ENCODE measurements at regions not wholly inside any gene's neighbourhood (a gene's known extent, or its start where the extent isn't known, plus 50 kb on each side); places are given as distances from the start of the nearest gene placed in this dataset.

GRCh38 chr4:26226629-26227376 is 94.0 kb upstream of the RBPJ start:
- TF ChIP-seq, protein P1, sequence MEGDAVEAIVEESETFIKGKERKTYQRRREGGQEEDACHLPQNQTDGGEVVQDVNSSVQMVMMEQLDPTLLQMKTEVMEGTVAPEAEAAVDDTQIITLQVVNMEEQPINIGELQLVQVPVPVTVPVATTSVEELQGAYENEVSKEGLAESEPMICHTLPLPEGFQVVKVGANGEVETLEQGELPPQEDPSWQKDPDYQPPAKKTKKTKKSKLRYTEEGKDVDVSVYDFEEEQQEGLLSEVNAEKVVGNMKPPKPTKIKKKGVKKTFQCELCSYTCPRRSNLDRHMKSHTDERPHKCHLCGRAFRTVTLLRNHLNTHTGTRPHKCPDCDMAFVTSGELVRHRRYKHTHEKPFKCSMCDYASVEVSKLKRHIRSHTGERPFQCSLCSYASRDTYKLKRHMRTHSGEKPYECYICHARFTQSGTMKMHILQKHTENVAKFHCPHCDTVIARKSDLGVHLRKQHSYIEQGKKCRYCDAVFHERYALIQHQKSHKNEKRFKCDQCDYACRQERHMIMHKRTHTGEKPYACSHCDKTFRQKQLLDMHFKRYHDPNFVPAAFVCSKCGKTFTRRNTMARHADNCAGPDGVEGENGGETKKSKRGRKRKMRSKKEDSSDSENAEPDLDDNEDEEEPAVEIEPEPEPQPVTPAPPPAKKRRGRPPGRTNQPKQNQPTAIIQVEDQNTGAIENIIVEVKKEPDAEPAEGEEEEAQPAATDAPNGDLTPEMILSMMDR (IDR thresholded peaks at IDR 0.05), result no peak
- no peak for TF ChIP-seq POLR2A (IDR thresholded peaks at IDR 0.05)
